Left lobe of liver (tissue), 2 donors: ENCODE measurements at regions not wholly inside any gene's neighbourhood (a gene's known extent, or its start where the extent isn't known, plus 50 kb on each side); places are given as distances from the start of the nearest gene placed in this dataset.
"Not testable (repeated sequence)": the region's sequence is repeated elsewhere in the genome, so short reads cannot be mapped to it uniquely, and the experiment has no call there.

ENCODE experiments used
- ATAC-seq: fragments of 200-7000 bp; cut with Tn5 transposase; one replicate; pipeline ENCODE4 v1.9.1; 2020; ENCODE audit warnings: mild to moderate bottlenecking, moderate library complexity
- DNase-seq: peaks from one replicate; pipeline ENCODE4 v3.0.0-alpha.2; 2020; ENCODE audit warnings: low spot score
- donor health status: DM: no; HTN: no; CAD: no; lungs with moderate emphysema.
- donor health status: DM: no; HTN: yes; CAD: no.

DNA sequence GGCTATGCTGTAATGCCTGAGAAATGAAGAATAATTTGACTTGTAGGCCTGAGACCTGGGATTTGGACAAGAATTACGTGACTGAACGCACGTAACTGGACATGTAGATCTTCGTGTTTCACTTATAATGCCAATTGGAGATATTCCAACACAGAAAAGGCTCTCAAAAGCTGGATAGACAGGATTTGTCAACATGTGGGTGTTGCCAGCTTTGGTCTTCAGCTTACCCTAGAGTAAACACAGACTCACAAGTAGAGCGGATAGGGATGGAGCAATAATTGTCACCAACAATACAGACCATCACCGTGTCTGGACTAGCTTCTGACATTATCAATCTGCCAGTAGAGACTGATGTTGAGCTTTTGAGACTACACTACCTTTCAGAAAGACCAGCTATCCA lies 1511.0 kb upstream of the ADGRL3 start:
- ATAC-seq (peak; percentile 95), DNase-seq (peak; percentile 59)

- DNase-seq (no peak), ATAC-seq (peak; percentile 38)
These were observed 1504.6 kb upstream of the ADGRL3 start for GRCh38 chr4:59695355-59696053.

GRCh38 chr4:59698041-59698440 lies 1502.1 kb upstream of the ADGRL3 start:
- no peak for DNase-seq

GRCh38 chr4:59700651-59701050 lies 1499.5 kb upstream of the ADGRL3 start:
- ATAC-seq: no peak

More at GRCh38 chr4:59698041-59698440, 1502.1 kb upstream of the ADGRL3 start:
- ATAC-seq: no peak

DNA sequence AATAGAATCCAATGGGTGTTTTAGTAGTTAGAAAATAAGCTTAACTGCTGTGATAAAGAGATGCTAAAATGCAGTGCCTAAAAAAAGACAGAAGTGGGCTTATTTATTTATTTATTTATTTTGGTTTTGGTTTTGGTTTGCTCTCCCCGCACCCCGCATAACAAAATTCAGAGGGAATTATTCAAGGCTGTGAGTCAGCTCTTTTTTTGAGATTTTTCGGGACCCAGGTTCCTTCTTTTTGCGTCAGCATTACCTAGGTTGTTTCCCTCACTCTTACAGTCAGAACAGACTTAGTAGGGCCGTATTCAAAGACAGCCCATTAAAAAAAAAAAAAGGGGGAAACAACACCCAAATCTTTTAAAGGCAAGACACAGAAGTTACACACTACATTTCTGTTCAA lies 1495.5 kb upstream of the ADGRL3 start:
- no peak for ATAC-seq
- no peak for DNase-seq

More at GRCh38 chr4:59700651-59701050, 1499.5 kb upstream of the ADGRL3 start:
- no peak for DNase-seq

GRCh38 chr4:59712470-59712869 lies 1487.7 kb upstream of the ADGRL3 start:
- DNase-seq: no peak
- no peak for ATAC-seq

GRCh38 chr4:59724286-59724685 lies 1475.8 kb upstream of the ADGRL3 start:
- ATAC-seq, DNase-seq: not testable (repeated sequence)

- no peak for DNase-seq
- ATAC-seq: no peak
These were observed 1472.4 kb upstream of the ADGRL3 start for GRCh38 chr4:59727745-59728144.

DNA sequence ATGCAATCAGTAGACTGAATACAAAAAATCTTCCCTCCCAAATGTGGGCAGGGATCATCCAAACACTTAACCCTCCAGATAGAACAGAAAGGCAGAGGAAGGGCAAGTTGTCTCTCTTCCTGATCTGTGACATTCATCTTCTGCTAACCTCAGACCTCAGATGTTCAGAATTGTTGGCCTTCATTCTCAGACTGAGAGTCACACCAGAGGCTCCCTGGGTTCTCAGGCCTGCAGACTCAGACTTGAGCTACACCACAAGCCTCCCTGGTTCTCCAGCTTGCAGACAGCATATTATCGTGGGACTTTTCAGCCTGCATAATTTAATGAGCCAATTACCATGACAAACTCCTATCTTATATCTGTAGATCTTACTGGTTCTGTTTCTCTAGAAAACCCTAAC lies 1471.6 kb upstream of the ADGRL3 start:
- DNase-seq (no peak), ATAC-seq (no peak)

GRCh38 chr4:59729321-59729720 lies 1470.8 kb upstream of the ADGRL3 start:
- DNase-seq (no peak), ATAC-seq (no peak)

DNA sequence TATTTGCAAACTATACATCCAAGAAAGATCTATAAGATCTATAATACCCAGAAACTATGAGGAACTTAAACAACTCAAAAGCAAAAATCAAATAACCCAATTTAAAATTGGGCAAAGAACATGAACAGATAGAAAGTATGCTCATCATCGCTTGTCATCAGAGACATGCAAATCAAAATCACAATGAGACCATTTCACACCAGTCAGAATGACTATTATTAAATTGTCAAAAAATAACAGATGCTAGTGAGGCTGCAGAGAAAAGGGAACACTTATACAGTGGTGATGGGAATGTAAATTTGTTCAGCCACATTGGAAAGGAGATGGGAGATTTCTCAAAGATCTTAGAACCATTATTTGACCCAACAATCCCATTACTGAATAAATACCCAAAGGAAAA lies 1451.7 kb upstream of the ADGRL3 start:
- DNase-seq: no peak
- no peak for ATAC-seq

DNA sequence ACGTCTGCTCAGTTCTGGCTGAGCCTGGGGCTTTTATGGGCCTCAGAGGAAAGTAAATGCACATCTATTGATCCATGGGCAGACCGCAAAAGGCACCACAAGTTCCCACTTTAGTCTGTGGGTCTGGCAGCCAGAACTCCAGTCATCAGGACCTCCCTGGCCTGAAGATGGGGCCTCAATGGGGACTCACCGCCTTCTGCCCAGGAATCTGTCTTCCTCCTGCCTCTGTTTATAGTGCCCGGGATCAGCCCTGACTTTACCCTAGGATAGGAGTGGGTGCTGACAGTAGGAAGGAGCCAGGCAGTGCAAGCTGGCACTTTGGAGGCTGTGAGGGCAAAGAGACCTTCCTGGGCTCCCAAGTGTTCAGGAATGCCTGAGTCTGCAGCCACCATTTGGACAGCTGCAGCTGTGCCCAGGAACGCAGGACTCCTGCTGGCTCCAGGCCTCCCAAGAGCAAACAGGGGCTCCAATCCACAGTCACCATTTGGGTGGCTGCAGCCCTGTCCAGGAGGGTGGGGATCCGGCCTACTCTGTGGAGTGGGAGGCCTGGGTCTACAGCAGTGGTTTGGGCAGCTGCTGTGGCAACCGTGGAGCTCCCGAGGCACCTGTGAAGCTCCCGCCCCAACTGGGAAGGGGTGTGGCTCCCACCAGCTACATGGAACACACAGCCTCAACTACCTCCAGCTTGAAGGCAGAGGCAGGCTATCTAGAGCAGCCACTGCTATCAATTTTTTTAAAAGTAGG lies 1440.9 kb upstream of the ADGRL3 start:
- ATAC-seq (no peak), DNase-seq (no peak)

DNA sequence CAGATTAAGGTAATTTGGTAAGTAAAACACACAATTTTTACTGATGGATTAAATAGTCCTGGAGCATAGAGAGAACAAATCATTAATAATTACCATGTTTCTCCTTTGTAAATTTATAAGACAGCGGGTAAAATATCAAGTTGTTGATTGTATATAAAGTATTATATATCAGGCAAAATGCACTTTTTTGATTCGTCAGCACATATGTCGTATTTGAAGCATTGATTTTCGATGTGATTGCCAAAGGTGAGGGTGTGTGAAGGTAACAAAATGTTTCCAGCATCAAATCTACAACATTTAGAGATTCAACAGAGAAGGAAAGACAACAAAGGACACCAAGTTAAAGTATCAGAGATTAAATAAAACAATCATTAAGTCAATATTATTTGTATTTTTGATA lies 1437.8 kb upstream of the ADGRL3 start:
- ATAC-seq (no peak), DNase-seq (no peak)

DNA sequence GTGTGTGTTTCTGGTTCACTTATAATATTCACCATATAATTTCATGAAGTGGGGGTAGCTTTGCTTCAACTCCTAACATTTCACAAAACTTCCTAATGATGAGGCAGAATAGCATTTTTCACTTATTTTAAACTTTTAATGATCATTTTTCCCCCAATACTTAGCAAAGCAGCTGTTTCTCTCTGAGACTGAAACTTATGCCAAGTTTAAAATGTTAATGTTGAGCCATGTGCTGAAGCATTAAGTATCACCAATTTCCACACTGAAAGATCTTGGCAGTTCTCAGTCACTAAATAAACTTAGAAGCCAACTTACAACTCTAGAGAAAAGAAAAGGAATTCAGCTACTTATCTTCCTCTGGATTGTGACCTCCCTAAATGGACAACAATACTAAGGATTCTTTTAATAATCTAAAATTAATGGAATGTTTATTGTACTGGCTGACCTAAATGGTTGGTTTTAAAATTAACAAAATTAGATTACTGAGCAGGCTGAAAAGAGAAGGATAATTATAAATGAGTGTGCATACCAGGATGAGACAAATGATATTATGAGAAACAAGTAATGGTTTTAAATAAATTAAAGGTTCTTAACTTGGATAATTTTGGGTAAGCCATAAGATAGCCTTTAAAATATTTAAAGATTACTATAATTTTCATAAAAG lies 1429.4 kb upstream of the ADGRL3 start:
- ATAC-seq (no peak), DNase-seq (no peak)

- ATAC-seq (no peak), DNase-seq (no peak)
These were observed 1427.4 kb upstream of the ADGRL3 start for GRCh38 chr4:59772641-59773139.

- not testable (repeated sequence) for ATAC-seq, DNase-seq
These were observed 1419.9 kb upstream of the ADGRL3 start for GRCh38 chr4:59780271-59780670.

GRCh38 chr4:59805176-59805575 lies 1395.0 kb upstream of the ADGRL3 start:
- no peak for DNase-seq
- no peak for ATAC-seq

- no peak for ATAC-seq
These were observed 1385.6 kb upstream of the ADGRL3 start for GRCh38 chr4:59814402-59815010.

DNA sequence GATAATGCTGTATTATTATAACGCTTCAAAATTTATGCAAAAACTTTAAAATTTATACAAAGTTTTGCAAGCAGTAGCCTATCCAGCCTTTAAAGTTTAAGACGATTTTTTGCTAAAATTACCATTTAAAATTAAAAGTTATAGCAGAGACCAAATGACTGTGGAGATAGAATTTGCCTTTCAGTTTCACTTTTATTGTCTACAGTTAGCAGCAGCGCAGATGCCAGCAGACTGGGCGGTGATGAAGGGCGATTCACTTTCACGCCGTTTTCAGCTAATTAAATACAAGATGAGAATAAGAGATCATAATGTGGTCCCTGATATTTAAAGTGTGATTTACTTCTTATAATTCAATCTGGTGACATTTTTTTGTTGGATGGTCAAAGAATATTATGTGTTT lies 1381.5 kb upstream of the ADGRL3 start:
- ATAC-seq (peak; percentile 87), DNase-seq (no peak)

More at GRCh38 chr4:59814402-59815010, 1385.6 kb upstream of the ADGRL3 start:
- DNase-seq: no peak

GRCh38 chr4:59823311-59823710 lies 1376.8 kb upstream of the ADGRL3 start:
- DNase-seq (no peak), ATAC-seq (no peak)

DNA sequence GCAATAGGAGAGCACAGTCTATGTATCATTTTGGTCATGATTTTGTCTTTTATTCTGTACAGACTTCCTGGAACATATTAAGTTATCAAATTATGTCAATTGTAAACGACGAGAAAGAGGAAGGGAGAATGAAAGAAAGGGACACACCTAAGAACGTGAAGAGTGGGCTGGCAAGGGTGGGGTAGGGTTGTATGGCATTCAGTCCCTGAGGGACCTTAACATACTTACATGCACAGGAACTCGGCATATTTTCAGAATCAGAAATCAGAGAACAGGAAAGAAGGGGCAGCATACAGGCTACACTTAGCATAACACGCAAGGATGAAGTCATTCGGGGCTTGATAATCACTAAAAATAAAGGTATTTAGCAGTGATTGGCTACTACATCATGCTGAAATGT lies 1375.0 kb upstream of the ADGRL3 start:
- ATAC-seq: no peak

More for the DNA sequence above, 1375.0 kb upstream of the ADGRL3 start:
- no peak for DNase-seq
